Gastroesophageal sphincter (tissue), 4 donors: ENCODE measurements at regions not wholly inside any gene's neighbourhood (a gene's known extent, or its start where the extent isn't known, plus 50 kb on each side); places are given as distances from the start of the nearest gene placed in this dataset.

Experiments used
- ATAC-seq: fragments of 150-250 bp; one replicate; pipeline ENCODE4 v1.9.1; 2016; ENCODE audit warnings: mild to moderate bottlenecking, moderate library complexity
- H3K27ac ChIP-seq, 4 donors: fragments of 200-600 bp; sonication (generic) in 3 of 4; 1 replicate in 3 of 4; 2 replicates in 1 of 4; pipeline ENCODE4 v1.5.1; 2016 to 2019
- H3K27me3 ChIP-seq: fragments of 200-600 bp; sonication (generic); one replicate; pipeline ENCODE4 v1.5.1; 2019
- H3K36me3 ChIP-seq, 2 donors: fragments of 200-600 bp; sonication (generic); one replicate each; pipeline ENCODE4 v1.5.1; 2019; ENCODE audit warnings: control low read depth in 1 of 2
- H3K4me1 ChIP-seq, 3 donors: fragments of 200-600 bp; sonication (generic); 1 replicate in 2 of 3; 2 replicates in 1 of 3; pipeline ENCODE4 v1.5.1; 2016 to 2019; ENCODE audit warnings: control low read depth in 2 of 3
- H3K4me3 ChIP-seq, 2 donors: fragments of 200-600 bp; sonication (generic); one replicate each; pipeline ENCODE4 v1.5.1; 2019; ENCODE audit warnings: mild to moderate bottlenecking in 1 of 2, moderate library complexity in 1 of 2
- H3K9me3 ChIP-seq, 3 donors: fragments of 200-600 bp; sonication (generic); one replicate each; pipeline ENCODE4 v1.5.1; 2017 to 2019; ENCODE audit warnings: control low read depth in 2 of 3
- EP300 ChIP-seq: sonication (generic); formaldehyde crosslinking; IDR thresholded peaks from one replicate; pipeline ENCODE4 v1.6.1; 2017; ENCODE audit warnings: antibody characterized with exemption, mild to moderate bottlenecking
- POLR2A ChIP-seq, 2 donors: fragments of 450-650 bp; IDR thresholded peaks; one replicate each; pipeline ENCODE4 v1.6.1; 2017; ENCODE audit warnings: antibody characterized with exemption in 2 of 2, mild to moderate bottlenecking in 2 of 2, moderate library complexity in 1 of 2
- POLR2AphosphoS5 ChIP-seq: sonication (generic); formaldehyde crosslinking; IDR thresholded peaks from one replicate; pipeline ENCODE4 v1.6.1; 2017; ENCODE audit warnings: antibody characterized with exemption
- WGBS, 2 donors: methylation state at CpG; one replicate each; pipeline ENCODE4 v1.1.5; 2018; ENCODE audit warnings: low coverage in 1 of 2; 5-methylcytosine and 5-hydroxymethylcytosine counted together
- TF ChIP-seq, protein P1 (sequence below), 4 experiments: fragments of 200-600 bp in 2 of 4; fragments of 450-650 bp in 2 of 4; sonication (generic) in 1 of 4; IDR thresholded peaks; one replicate each; pipeline ENCODE4 v1.5.1; 2017 to 2019; ENCODE audit warnings: antibody characterized with exemption in 4 of 4, mild to moderate bottlenecking in 2 of 4, moderate library complexity in 2 of 4

DNA sequence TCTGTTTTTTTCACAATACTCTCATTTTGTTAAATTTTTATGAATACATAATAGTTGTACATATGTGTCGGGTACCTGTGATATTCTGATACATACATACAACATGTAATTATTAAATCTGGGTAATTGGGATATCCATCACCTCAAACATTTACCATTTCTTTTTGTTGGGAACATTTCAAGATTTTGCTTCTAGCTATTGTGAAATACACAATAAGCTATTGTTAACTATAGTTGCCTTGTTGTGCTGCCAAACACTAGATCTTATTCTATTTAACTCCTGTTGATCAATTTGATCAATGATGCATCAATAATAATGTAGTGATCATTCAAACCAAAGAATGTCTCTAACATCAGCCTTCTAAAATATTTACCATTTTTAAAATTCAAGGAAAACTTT is 234.6 kb upstream of the NR5A2 start:
- no peaks in the 10 kb centered on the region for H3K36me3 ChIP-seq
- no peaks in the 10 kb centered on the region for H3K9me3 ChIP-seq
- H3K27me3 ChIP-seq: no peaks in the 10 kb centered on the region
- 85 to 92% methylated on average over 1 of the region's 1 CpG for WGBS, 2 donors
- TF ChIP-seq POLR2AphosphoS5 (no peak), POLR2A (IDR thresholded peaks at IDR 0.05) (no peak), EP300 (no peak)
- TF ChIP-seq, protein P1, sequence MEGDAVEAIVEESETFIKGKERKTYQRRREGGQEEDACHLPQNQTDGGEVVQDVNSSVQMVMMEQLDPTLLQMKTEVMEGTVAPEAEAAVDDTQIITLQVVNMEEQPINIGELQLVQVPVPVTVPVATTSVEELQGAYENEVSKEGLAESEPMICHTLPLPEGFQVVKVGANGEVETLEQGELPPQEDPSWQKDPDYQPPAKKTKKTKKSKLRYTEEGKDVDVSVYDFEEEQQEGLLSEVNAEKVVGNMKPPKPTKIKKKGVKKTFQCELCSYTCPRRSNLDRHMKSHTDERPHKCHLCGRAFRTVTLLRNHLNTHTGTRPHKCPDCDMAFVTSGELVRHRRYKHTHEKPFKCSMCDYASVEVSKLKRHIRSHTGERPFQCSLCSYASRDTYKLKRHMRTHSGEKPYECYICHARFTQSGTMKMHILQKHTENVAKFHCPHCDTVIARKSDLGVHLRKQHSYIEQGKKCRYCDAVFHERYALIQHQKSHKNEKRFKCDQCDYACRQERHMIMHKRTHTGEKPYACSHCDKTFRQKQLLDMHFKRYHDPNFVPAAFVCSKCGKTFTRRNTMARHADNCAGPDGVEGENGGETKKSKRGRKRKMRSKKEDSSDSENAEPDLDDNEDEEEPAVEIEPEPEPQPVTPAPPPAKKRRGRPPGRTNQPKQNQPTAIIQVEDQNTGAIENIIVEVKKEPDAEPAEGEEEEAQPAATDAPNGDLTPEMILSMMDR (IDR thresholded peaks at IDR 0.05): no peak
- no peak overlapping the region for H3K27ac ChIP-seq
- no peaks in the 10 kb centered on the region for H3K4me1 ChIP-seq
- no peak overlapping the region for H3K4me3 ChIP-seq
- ATAC-seq: no peak

DNA sequence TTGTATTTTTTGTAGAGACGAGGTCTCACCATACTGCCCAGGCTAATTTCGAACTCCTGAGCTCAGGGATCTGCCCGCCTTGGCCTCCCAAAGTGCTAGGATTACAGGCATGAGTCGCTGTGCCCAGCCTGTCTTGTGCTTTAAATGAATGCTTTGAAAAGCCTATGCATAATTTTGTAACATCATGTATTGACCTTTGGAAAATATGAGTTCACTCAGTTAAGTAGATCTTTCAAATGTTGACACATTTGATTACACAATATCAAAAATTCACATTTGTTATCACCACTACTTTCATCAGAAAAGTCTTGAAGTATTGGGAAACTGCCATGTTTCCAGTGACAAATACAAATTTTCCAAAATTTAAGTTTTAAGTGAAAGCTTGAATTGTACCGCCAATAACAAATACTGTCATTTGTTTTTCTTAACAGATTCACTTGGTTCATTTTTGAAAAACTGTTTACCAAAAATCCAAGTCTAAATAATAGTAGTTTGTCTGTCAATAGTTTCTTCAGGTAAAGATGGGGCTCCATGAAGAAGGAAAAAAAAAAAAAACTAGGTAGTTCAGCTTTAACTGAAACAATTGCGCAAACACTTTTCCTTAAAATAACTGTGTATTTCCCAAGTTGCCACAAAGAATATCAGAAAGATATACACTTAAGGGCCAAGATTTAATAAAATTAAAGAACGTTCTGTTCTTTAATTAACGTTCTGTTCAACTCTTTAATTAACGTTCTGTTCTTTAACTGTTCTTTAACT is 233.2 kb upstream of the NR5A2 start:
- Histone ChIP-seq H3K36me3 (no peaks in the 10 kb centered on the region), H3K4me3 (no peak overlapping the region), H3K27me3 (no peaks in the 10 kb centered on the region), H3K9me3 (no peaks in the 10 kb centered on the region), H3K27ac (no peak overlapping the region), H3K4me1 (no peaks in the 10 kb centered on the region)
- TF ChIP-seq, protein P1 (IDR thresholded peaks at IDR 0.05): no peak
- TF ChIP-seq POLR2AphosphoS5 (no peak), POLR2A (IDR thresholded peaks at IDR 0.05) (no peak), EP300 (no peak)
- ATAC-seq: no peak
- WGBS, 2 donors: 82% methylated on average over 8 to 9 of the region's 9 CpGs

DNA sequence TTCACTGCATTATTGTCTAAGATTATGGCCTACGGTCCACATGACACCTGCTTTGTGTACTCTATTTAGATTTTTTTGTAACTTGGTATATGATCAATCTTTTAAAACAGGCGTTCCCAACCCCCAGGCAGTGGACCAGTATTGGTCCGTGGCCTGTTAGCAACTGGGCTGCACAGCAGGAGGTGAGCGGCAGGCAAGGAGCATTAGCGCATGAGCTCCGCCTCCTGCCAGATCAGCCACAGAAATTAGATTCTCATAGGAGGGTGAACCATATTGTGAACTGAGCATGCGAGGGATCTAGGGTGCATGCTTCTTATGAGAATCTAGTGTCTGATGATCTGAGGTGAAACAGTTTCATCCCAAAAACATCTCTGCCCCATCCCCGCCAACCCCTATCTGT is 228.4 kb upstream of the NR5A2 start:
- Histone ChIP-seq H3K9me3 (no peaks in the 10 kb centered on the region), H3K27ac (no peak overlapping the region), H3K4me1 (no peaks in the 10 kb centered on the region), H3K36me3 (no peaks in the 10 kb centered on the region), H3K27me3 (no peaks in the 10 kb centered on the region), H3K4me3 (no peak overlapping the region)
- WGBS, 2 donors: 90 to 91% methylated on average over 1 to 2 of the region's 8 CpGs
- TF ChIP-seq POLR2A (IDR thresholded peaks at IDR 0.05) (no peak), EP300 (no peak), POLR2AphosphoS5 (no peak)
- TF ChIP-seq, protein P1 (IDR thresholded peaks at IDR 0.05): no peak
- ATAC-seq: no peak

DNA sequence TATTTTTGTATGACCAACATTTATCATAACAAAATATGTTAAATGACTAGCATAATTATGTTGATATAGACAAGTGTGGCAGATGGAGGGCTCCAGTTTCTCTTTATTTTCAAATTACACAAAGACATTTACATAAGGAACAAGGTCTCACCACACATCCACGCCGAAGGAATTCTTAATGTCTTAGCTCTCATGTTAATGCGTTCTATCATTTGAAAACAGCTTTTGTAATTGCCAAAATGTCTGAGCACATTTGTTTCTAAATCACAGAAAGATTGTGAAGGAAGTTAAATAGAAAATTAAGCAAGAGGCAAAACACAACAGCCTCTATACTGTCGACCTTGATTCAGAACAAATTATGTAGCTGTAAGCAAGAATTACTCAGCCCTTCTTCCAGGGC is 223.0 kb upstream of the NR5A2 start:
- Histone ChIP-seq H3K9me3 (no peaks in the 10 kb centered on the region), H3K4me3 (no peak overlapping the region), H3K27ac (no peak overlapping the region), H3K36me3 (no peaks in the 10 kb centered on the region), H3K4me1 (no peaks in the 10 kb centered on the region), H3K27me3 (no peaks in the 10 kb centered on the region)
- ATAC-seq: no peak
- WGBS, 2 donors: 74% methylated on average over 4 of the region's 4 CpGs
- TF ChIP-seq POLR2AphosphoS5: no peak
- TF ChIP-seq, protein P1 (IDR thresholded peaks at IDR 0.05): no peak
- TF ChIP-seq EP300: no peak
- no peak for TF ChIP-seq POLR2A (IDR thresholded peaks at IDR 0.05)

DNA sequence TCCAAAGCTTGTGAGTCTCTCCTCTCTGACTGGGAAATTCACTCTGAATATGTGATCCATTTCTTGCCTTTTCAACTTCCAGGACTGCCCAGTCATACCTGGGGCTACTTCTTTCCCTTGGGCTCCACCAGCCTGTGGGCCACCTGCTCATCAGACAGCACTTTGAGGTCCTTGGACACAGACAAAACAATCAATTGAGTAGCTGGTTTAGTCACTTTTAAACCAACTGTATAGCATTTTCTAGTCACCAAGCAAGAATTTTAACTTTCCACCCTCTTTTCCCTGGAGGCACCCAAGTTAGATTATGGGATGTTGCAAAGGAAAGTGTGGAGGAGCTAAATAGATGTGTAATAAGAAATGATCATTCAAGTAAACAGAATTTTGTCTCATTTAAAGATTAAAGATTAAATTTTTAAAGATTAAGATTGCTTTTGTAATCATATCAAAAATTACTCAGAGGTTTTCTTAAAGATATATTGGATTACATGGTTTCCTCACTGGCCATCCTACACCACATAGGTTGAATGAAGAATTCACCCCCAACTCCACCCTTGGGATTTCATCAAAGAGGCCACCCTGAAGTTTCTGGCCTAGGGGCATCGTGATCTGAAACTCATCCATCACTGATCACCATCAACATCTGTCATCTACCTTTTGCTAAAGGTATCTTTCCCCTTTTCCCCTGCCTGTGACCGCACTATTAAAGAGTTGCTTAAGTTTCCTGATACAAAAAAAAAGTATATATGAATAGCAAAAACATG is 219.2 kb upstream of the NR5A2 start:
- WGBS, 2 donors: 41 to 49% methylated on average over 2 of the region's 2 CpGs
- ATAC-seq: no peak
- no peak for TF ChIP-seq EP300
- no peak for TF ChIP-seq POLR2AphosphoS5
- TF ChIP-seq, protein P1 (IDR thresholded peaks at IDR 0.05): no peak
- TF ChIP-seq POLR2A (IDR thresholded peaks at IDR 0.05): no peak
- Histone ChIP-seq H3K4me3 (no peak overlapping the region), H3K27me3 (no peaks in the 10 kb centered on the region), H3K9me3 (no peaks in the 10 kb centered on the region), H3K4me1 (no peaks in the 10 kb centered on the region), H3K36me3 (no peaks in the 10 kb centered on the region), H3K27ac (no peak overlapping the region)
